Daoy (cell line): ENCODE measurements at regions not wholly inside any gene's neighbourhood (a gene's known extent, or its start where the extent isn't known, plus 50 kb on each side); places are given as distances from the start of the nearest gene placed in this dataset.
"Not testable (repeated sequence)": the region's sequence is repeated elsewhere in the genome, so short reads cannot be mapped to it uniquely, and the experiment has no call there.

ENCODE experiments used
- DNase-seq: peaks from one replicate; pipeline ENCODE4 v3.0.0-alpha.2; 2015; ENCODE audit warnings: low read depth

GRCh38 chr6:104506429-104506828, 353.3 kb downstream of the HACE1 start:
- DNase-seq, result no peak

DNA sequence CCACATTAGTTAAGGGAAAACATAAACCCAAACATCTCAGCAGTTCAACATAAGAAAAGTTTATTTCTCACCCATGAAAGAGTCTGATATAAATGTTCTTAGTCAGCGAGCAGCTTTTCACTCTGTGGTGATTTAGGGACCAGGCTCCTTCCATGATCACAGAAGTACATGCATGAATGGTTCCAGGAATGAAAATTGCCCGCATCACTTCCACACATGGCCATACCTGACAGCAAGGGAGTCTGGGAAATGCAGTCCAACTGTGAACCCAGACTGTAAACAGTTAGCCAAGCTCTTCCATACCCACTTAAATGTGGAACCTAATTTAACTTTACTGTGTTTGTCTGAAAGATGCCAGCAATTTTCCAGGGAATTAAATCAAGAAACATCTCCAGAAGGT, 353.9 kb downstream of the HACE1 start:
- no peak for DNase-seq

DNA sequence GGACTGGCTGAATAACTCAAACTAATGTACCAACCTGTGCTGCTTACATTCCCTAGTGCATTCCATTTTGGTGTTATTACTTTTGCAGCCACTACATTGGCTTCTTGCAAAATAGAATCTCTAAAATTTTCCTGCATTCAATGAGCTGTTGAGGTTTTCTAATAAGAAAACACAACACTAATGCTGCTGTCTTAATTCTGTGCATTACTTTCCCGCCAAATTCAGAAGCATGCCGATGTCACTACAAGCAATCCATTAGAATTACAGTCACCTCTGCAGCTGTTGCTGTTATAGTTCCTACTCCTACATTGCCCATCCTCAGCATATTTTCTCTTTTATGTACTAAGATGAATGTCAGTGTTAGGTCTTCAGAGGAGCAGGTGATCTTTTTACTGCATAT, 359.5 kb downstream of the HACE1 start:
- DNase-seq, result no peak

DNA sequence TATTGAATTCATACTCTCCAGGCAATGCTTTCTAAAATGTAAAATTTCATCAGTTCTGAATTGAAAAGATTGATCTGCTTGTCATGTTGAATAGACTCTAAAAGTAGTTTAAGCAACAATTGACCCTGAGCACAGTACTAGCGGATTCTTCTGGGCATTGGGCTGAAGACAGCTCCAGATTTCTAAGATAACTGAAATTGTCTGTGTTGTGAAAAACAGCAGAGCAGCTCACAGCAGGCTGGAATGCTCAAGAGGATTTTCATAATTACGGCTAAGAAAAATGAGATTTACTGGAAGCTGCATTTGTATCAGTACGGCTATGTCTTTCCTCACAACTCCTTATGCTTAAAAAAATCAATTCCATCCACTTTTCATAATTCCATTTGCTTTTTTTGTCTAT, 373.7 kb downstream of the HACE1 start:
- DNase-seq, result no peak

- no peak for DNase-seq
Measured at GRCh38 chr6:104484626-104485025, 375.1 kb downstream of the HACE1 start.

DNA sequence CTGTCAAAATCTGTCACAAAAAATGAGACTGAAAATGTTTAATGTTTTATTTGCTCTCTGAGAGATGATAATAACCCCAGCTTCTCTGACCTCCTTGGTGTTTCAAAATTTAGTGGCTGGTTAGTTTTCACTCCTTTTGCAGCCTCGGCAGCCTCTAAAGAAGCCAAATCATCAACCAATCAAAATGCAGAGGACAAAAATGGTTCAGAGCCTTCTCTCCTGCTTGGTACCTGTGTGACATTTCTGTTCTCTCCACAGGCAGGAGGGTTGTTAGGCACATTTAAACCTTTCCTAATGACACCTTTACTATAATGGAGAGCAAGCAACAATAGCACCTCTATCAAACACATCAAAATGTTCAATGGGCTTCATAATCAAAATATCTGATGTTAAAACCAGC, 375.5 kb downstream of the HACE1 start:
- no peak for DNase-seq

- no peak for DNase-seq
Measured at GRCh38 chr6:104483225-104483834, 376.4 kb downstream of the HACE1 start.

GRCh38 chr6:104477569-104477968, 382.1 kb downstream of the HACE1 start:
- no peak for DNase-seq

GRCh38 chr6:104473021-104473429, 386.7 kb downstream of the HACE1 start:
- no peak for DNase-seq

GRCh38 chr6:104472021-104472901, 387.5 kb downstream of the HACE1 start:
- DNase-seq, result no peak

- DNase-seq, result no peak
Measured at GRCh38 chr6:104466306-104466705, 393.4 kb downstream of the HACE1 start.

- no peak for DNase-seq
Measured at GRCh38 chr6:104462811-104463599, 396.7 kb downstream of the HACE1 start.

DNA sequence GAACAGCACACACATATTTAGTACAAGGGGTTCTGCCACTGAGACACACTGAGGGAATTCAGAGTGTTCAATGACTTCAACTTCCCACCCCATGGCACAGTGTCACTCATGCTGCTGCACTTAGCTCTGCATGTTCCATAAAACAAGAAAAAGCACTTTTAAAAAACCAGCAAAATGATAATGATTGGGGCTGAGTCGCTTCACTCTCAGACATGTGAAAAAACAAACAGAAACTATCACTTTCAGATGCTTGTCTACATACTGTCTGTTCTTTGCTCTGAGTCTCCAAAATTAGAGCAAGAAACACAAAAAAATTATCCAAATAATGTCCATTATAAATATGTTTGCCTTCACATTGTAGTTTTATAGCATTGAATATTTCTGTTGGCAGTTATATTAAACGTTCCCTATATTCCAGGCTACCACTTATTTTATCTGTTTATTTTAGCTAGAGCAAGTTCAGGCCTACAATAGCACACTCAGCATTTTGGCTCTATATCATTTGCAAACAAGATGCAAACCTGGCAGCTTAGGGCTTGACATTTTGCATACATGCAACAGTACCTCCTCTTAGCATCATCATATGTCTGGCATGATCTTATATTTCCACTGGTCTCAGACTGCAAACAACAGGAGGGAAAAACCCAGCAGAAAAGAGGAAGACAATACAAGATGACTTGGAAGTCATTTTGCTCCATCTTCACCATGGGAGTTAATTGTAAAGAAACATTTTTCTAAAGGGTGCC, 398.8 kb downstream of the HACE1 start:
- no peak for DNase-seq

DNA sequence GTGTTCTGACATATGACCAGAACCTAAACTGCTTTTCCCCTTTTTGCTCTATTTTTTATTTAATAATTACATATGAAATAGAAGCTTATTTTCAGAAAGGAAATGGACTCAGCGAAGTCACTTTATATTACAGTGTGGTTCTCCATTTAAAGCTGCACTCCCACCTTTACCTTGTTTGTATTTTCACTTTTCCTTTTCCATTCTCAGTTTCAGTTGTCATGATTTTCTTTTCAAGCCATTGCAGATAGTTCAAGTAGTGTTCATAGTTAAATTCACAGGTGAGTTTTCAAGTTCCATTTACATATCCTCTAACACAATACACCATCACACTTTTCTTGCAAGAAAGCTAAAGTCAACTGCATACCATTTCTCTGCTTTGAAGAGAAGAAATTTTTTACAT, 400.2 kb downstream of the HACE1 start:
- no peak for DNase-seq

- DNase-seq, result no peak
Measured at GRCh38 chr6:104449918-104450317, 409.8 kb downstream of the HACE1 start.

DNA sequence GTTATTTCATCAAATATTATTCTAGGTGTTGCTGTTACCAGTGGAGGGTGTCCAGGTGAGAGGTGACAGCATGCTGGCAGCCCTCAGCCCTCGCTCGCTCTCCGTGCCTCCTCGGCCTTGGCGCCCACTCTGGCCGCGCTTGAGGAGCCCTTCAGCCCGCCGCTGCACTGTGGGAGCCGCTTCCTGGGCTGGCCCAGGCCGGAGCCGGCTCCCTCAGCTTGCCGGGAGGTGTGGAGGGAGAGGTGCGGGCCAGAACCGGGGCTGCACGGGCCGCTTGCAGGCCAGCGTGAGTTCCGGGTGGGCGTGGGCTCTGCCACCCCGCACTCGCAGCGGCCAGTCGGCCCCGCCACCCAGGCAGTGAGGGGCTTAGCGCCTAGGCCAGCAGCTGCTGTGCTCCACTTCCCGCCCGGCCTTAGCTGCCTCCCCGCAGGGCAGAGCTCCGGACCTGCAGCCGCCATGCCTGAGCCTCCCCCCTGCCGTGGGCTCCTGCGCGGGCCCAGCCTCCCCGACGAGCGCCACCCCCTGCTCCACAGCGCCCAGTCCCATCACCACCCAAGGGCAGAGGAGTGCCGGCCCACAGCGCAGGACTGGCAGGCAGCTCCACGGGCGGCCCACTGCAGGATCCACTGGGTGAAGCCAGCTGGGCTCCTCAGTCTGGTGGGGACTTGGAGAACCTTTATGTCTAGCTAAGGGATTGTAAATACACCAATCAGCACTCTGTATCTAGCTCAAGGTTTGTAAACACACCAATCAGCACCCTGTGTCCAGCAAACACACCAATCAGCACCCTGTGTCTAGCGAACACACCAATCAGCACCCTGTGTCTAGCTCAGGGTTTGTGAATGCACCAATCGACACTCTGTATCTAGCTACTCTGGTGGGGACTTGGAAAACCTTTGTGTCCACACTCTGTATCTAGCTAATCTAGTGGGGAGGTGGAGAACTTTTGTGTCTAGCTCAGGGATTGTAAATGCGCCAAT, 413.3 kb downstream of the HACE1 start:
- DNase-seq, result not testable (repeated sequence)

- DNase-seq, result no peak
Measured at GRCh38 chr6:104434519-104434918, 425.2 kb downstream of the HACE1 start.

DNA sequence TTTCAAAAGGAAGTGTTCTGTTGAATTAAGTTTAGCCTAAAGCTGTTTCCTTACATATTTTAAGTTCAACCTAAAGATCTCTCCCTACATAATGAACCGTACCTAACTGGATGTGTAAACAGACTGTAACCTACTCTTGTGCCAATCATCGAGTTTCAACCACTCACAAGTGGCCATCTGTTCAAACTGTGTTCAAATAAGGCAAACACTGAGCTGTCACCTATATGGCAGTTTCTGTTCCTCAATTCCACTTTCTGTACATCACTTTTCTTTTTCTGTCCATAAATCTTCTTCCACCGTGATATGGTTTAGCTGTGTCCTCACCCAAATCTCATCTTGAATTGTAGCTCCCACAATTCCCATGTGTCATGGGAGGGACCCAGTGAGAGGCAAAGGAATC, 428.6 kb downstream of the HACE1 start:
- DNase-seq, result no peak

DNA sequence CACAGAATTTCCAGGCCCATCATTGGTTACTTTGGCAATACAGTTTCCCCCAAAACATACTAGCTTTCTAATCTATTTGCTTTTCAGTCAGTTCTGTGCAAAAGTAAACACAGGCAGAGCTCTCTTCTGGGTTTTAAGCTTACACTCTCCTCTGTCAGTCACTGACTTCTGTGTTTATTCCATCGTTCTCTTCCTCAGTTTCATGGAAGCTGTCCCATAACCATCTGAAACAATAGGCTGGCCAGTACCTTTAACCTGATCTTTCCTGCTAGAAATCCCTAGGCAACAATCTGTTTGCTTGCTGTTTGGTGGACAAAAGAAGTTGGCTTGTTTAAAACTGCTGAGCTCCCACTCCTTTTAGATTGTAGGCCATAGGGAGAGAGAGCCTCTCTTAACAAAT, 431.5 kb downstream of the HACE1 start:
- DNase-seq, result no peak

- no peak for DNase-seq
Measured at GRCh38 chr6:104423691-104424090, 436.0 kb downstream of the HACE1 start.

DNA sequence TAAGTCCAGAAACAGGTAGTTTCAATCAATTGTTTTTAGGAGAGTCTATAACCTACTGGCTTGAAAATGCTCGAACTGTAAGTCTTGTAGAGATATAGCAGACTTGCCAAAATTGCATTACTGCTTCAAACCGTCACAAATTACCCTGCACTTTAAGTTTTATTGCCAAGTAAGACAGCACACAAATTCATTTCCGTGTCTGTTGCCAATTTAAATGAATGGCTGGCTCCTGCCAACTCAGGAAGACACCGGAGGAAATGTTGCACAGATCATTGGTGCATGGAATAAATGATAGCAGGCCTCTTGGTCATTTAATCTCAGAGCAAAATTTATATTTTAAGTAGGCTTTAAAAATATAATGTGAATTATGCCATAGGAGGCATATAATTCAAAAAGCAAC, 438.1 kb downstream of the HACE1 start:
- no peak for DNase-seq
